Peyer's patch (tissue), 4 donors: ENCODE measurements at regions not wholly inside any gene's neighbourhood (a gene's known extent, or its start where the extent isn't known, plus 50 kb on each side); places are given as distances from the start of the nearest gene placed in this dataset.

Experiments
- DNase-seq, 3 donors: peaks; one replicate each; pipeline ENCODE4 v3.0.0-alpha.2; 2017 to 2019
- H3K27ac ChIP-seq, 4 donors: fragments of 200-600 bp; sonication (generic); one replicate each; pipeline ENCODE4 v1.5.1; 2016 to 2019
- H3K27me3 ChIP-seq, 2 donors: fragments of 200-600 bp; sonication (generic); one replicate each; pipeline ENCODE4 v1.5.1; 2019
- H3K36me3 ChIP-seq, 3 donors: fragments of 200-600 bp; sonication (generic); one replicate each; pipeline ENCODE4 v1.5.1; 2016 to 2019
- H3K4me1 ChIP-seq, 4 donors: fragments of 200-600 bp; sonication (generic); one replicate each; pipeline ENCODE4 v1.5.1; 2016 to 2019
- H3K4me3 ChIP-seq, 4 donors: fragments of 200-600 bp; sonication (generic); 1 replicate in 3 of 4; 2 replicates in 1 of 4; pipeline ENCODE4 v1.5.1; 2016 to 2019; ENCODE audit warnings: mild to moderate bottlenecking in 1 of 4
- H3K9me3 ChIP-seq, 4 donors: fragments of 200-600 bp; sonication (generic); one replicate each; pipeline ENCODE4 v1.5.1; 2016 to 2019; ENCODE audit warnings: mild to moderate bottlenecking in 1 of 4
- CTCF ChIP-seq, 6 experiments: fragments of 450-650 bp in 4 of 6; fragments of 200-600 bp in 2 of 6; sonication (generic) in 1 of 6; IDR thresholded peaks; one replicate each; pipeline ENCODE4 v1.5.1; 2017 to 2019; ENCODE audit warnings: antibody characterized with exemption in 6 of 6, mild to moderate bottlenecking in 3 of 6, moderate library complexity in 1 of 6
- POLR2A ChIP-seq, 2 donors: fragments of 450-650 bp; IDR thresholded peaks; one replicate each; pipeline ENCODE4 v1.5.1; 2017; ENCODE audit warnings: antibody characterized with exemption in 2 of 2, mild to moderate bottlenecking in 2 of 2, moderate library complexity in 2 of 2

GRCh38 chr1:220341126-220341525 lies 68.9 kb upstream of the RAB3GAP2 start:
- H3K27ac ChIP-seq, result no peak overlapping the region
- no peak overlapping the region for H3K4me3 ChIP-seq
- no peak for TF ChIP-seq CTCF (IDR thresholded peaks at IDR 0.05)
- no peaks in the 10 kb centered on the region for H3K36me3 ChIP-seq
- no peaks in the 10 kb centered on the region for H3K9me3 ChIP-seq
- H3K27me3 ChIP-seq, result no peaks in the 10 kb centered on the region
- DNase-seq, result no peak
- H3K4me1 ChIP-seq, result no peaks in the 10 kb centered on the region

- DNase-seq, result no peak
- Histone ChIP-seq H3K36me3 (no peaks in the 10 kb centered on the region), H3K4me1 (no peaks in the 10 kb centered on the region), H3K27me3 (no peaks in the 10 kb centered on the region), H3K4me3 (no peak overlapping the region), H3K9me3 (no peaks in the 10 kb centered on the region), H3K27ac (no peak overlapping the region)
- TF ChIP-seq CTCF (IDR thresholded peaks at IDR 0.05), result peak in 2 of 6 experiments; percentile 6 to 25
- no peak for TF ChIP-seq POLR2A (IDR thresholded peaks at IDR 0.05)
Measured at GRCh38 chr1:220339581-220339980, 67.3 kb upstream of the RAB3GAP2 start.

- no peak overlapping the region for H3K27ac ChIP-seq
- no peak for DNase-seq
- H3K36me3 ChIP-seq, result no peaks in the 10 kb centered on the region
- no peaks in the 10 kb centered on the region for H3K4me1 ChIP-seq
- H3K4me3 ChIP-seq, result no peak overlapping the region
- H3K27me3 ChIP-seq, result no peaks in the 10 kb centered on the region
- no peaks in the 10 kb centered on the region for H3K9me3 ChIP-seq
- TF ChIP-seq POLR2A (IDR thresholded peaks at IDR 0.05), result no peak
- TF ChIP-seq CTCF (IDR thresholded peaks at IDR 0.05), result no peak
Measured at GRCh38 chr1:220338759-220339158, 66.5 kb upstream of the RAB3GAP2 start.

GRCh38 chr1:220336391-220337031 lies 64.3 kb upstream of the RAB3GAP2 start:
- Histone ChIP-seq H3K27ac (no peak overlapping the region), H3K4me3 (no peak overlapping the region), H3K36me3 (no peaks in the 10 kb centered on the region), H3K9me3 (no peaks in the 10 kb centered on the region), H3K4me1 (no peaks in the 10 kb centered on the region), H3K27me3 (no peaks in the 10 kb centered on the region)
- no peak for DNase-seq
- TF ChIP-seq POLR2A (IDR thresholded peaks at IDR 0.05) (no peak), CTCF (IDR thresholded peaks at IDR 0.05) (no peak)

- no peak overlapping the region for H3K4me3 ChIP-seq
- no peak for TF ChIP-seq CTCF (IDR thresholded peaks at IDR 0.05)
- TF ChIP-seq POLR2A (IDR thresholded peaks at IDR 0.05), result no peak
- H3K36me3 ChIP-seq, result no peaks in the 10 kb centered on the region
- H3K4me1 ChIP-seq, result no peaks in the 10 kb centered on the region
- no peaks in the 10 kb centered on the region for H3K27me3 ChIP-seq
- DNase-seq, result no peak
- H3K27ac ChIP-seq, result no peak overlapping the region
- no peaks in the 10 kb centered on the region for H3K9me3 ChIP-seq
Measured at GRCh38 chr1:220335668-220336067, 63.4 kb upstream of the RAB3GAP2 start.

- Histone ChIP-seq H3K27ac (no peak overlapping the region), H3K4me1 (no peaks in the 10 kb centered on the region), H3K4me3 (no peak overlapping the region), H3K36me3 (no peaks in the 10 kb centered on the region), H3K27me3 (no peaks in the 10 kb centered on the region), H3K9me3 (no peaks in the 10 kb centered on the region)
- TF ChIP-seq POLR2A (IDR thresholded peaks at IDR 0.05) (no peak), CTCF (IDR thresholded peaks at IDR 0.05) (no peak)
- DNase-seq, result no peak
Measured at GRCh38 chr1:220331318-220331717, 59.1 kb upstream of the RAB3GAP2 start.
